Panc1 (cell line): ENCODE measurements at regions not wholly inside any gene's neighbourhood (a gene's known extent, or its start where the extent isn't known, plus 50 kb on each side); places are given as distances from the start of the nearest gene placed in this dataset.

Source experiments
- CTCF ChIP-seq: fragments of 450-650 bp; IDR thresholded peaks from 2 replicates; pipeline ENCODE4 v1.5.1; 2017; ENCODE audit warnings: mild to moderate bottlenecking
- POLR2AphosphoS5 ChIP-seq: IDR thresholded peaks from 2 replicates; pipeline ENCODE4 v1.6.1; 2012; ENCODE audit warnings: mild to moderate bottlenecking, low read depth, low read length, moderate library complexity
- SIN3A ChIP-seq: IDR thresholded peaks from 2 replicates; pipeline ENCODE4 v1.6.1; 2012; ENCODE audit warnings: low read depth, mild to moderate bottlenecking, low read length, moderate library complexity, borderline replicate concordance; ENCODE audit not compliant: insufficient read depth

GRCh38 chr2:203629699-203630098 is 76.7 kb upstream of the CD28 start:
- TF ChIP-seq CTCF, result no peak
- no peak for TF ChIP-seq POLR2AphosphoS5
- no peak for TF ChIP-seq SIN3A
